ENCODE measurements at regions not wholly inside any gene's neighbourhood (a gene's known extent, or its start where the extent isn't known, plus 50 kb on each side); places are given as distances from the start of the nearest gene placed in this dataset.
A peak's percentile ranks its signal among the peaks of the same experiment; 100 is the strongest.

DNA sequence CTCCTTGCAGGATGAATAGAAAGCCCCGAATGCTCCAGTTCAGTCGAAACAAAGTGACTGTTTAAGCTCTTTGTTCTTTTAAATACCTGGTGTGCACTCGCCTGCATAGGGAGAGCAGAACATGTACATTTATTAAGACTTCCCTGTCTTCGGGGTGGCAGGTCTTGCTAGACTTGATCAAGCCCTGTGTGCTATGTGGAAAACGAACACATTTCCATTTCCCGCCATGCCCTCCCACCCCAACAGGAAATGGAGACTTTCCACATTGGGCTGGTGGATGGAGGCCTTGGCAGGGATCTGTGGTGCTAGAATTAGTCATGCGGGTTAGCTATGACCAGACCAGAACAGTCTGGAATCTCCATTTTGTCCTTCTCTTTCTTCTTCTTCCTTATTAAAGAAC lies 321.0 kb upstream of the THSD7B start:
- Histone ChIP-seq H3K27me3 (no peaks in the 10 kb centered on the region), H3K27ac (no peak overlapping the region), H3K4me3 (replicated peaks in 1 of 3) (no peak overlapping the region), H3K36me3 (no peaks in the 10 kb centered on the region), H3K4me1 (no peaks in the 10 kb centered on the region), H3K9me3 (no peaks in the 10 kb centered on the region)
- WGBS, 2 donors = 48 to 53% methylated on average over 7 of the region's 7 CpGs
- intact Hi-C loops (cut with DNase I) = no loop called here
- TF ChIP-seq, protein P1, sequence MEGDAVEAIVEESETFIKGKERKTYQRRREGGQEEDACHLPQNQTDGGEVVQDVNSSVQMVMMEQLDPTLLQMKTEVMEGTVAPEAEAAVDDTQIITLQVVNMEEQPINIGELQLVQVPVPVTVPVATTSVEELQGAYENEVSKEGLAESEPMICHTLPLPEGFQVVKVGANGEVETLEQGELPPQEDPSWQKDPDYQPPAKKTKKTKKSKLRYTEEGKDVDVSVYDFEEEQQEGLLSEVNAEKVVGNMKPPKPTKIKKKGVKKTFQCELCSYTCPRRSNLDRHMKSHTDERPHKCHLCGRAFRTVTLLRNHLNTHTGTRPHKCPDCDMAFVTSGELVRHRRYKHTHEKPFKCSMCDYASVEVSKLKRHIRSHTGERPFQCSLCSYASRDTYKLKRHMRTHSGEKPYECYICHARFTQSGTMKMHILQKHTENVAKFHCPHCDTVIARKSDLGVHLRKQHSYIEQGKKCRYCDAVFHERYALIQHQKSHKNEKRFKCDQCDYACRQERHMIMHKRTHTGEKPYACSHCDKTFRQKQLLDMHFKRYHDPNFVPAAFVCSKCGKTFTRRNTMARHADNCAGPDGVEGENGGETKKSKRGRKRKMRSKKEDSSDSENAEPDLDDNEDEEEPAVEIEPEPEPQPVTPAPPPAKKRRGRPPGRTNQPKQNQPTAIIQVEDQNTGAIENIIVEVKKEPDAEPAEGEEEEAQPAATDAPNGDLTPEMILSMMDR (IDR thresholded peaks at IDR 0.05) = no peak
- no peak for TF ChIP-seq POLR2A (IDR thresholded peaks at IDR 0.05)
- peak; percentile 13 to 18 for DNase-seq

DNA sequence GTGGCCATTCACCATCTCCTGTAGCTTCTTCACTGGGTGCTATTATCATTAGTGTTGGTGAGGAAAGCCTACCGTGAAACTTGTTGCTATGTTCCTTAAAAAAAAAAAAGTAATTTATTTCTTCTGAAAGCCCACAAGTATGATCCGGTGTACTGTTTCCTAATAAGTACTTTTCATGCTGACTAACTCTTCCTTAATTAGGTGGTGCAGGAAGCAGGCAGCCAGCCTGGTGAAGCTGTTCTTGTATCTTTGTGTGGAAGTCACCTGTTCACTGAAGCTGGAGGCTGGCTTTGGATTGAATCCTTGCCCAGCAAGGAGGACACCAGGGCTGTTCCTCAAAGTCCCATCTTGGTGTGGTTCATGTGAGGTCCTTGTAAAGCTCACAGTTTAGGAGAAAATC lies 321.7 kb upstream of the THSD7B start:
- Histone ChIP-seq H3K36me3 (no peaks in the 10 kb centered on the region), H3K27ac (no peak overlapping the region), H3K4me3 (replicated peaks in 1 of 3) (no peak overlapping the region), H3K4me1 (no peaks in the 10 kb centered on the region), H3K27me3 (no peaks in the 10 kb centered on the region), H3K9me3 (no peaks in the 10 kb centered on the region)
- WGBS, 2 donors = 54 to 69% methylated on average over 2 of the region's 2 CpGs
- intact Hi-C loops (cut with DNase I) = no loop called here
- TF ChIP-seq, protein P1 (IDR thresholded peaks at IDR 0.05) = no peak
- no peak for TF ChIP-seq POLR2A (IDR thresholded peaks at IDR 0.05)
- no peak for DNase-seq

DNA sequence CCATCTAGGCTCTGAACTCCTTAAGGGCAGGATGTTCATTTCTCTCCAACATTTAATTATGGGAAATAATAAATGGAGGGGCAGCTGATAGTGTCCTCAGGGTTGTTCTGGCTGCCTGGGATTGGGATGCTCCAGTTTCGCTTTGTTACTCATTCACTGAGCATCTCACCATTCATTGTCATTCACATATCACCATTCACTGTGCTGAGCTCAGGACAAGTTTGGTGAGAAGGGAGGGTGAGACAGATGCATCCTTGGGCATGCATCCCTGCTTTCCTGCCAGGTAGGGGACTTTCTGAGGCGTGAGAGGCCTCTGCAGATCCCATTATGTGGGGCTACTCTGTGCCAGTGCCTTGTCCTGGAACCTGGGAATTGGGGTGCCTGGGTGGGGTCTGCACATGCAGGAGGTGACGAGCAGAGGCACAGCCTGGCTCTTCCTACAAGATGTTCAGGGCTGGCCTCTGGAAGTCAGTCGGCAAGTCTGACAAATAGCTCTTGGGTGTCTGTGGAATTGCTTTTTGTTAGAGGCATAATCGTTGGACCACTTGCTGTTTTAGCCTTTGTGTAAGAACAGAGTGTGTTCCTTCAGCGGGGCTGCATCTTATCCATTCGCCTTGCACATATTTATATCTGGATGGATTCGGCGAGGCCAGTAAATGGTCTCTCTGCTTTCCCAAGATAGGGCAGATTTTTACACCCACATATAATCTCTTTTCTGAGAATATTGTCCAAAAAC lies 323.2 kb upstream of the THSD7B start:
- no peaks in the 10 kb centered on the region for H3K9me3 ChIP-seq
- DNase-seq = no peak
- H3K4me1 ChIP-seq = no peaks in the 10 kb centered on the region
- no peak overlapping the region for H3K4me3 ChIP-seq (replicated peaks in 1 of 3)
- no peak overlapping the region for H3K27ac ChIP-seq
- WGBS, 2 donors = 83% methylated on average over 9 of the region's 9 CpGs
- intact Hi-C loops (cut with DNase I) = no loop called here
- no peak for TF ChIP-seq POLR2A (IDR thresholded peaks at IDR 0.05)
- TF ChIP-seq, protein P1 (IDR thresholded peaks at IDR 0.05) = no peak
- H3K36me3 ChIP-seq = no peaks in the 10 kb centered on the region
- no peaks in the 10 kb centered on the region for H3K27me3 ChIP-seq

DNA sequence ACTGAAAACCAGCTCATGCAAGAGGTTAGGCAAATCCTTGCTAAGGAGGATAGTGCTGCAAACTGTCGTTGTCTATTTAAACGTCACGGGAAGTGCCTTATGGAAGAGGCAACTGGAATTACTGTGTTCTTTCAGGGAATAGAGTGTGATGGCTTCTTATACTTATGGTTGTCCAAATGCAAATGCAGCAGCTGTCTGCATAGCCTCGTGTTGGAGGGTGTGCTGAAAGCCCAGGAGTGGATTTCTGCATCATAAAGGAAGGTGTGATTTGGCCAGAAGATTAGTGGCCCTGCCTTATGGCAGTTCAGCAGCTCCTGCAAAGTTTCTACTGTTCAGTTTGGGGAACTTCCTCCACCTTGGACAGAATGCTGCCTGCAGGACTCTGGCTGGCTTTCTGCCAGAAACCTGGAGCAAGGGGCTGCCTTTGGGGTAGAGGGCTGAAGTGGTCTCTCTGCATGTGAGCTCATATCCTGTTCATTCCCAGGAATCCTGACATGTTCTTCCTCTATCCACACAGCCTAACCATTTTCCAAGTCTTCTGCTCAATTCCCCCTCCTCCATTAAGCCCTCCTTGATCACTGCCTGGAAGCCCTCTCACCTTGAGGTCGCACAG lies 321.2 kb upstream of the CXCR4 start:
- TF ChIP-seq, protein P1 (IDR thresholded peaks at IDR 0.05) = no peak
- TF ChIP-seq POLR2A (IDR thresholded peaks at IDR 0.05) = no peak
- Histone ChIP-seq H3K36me3 (no peaks in the 10 kb centered on the region), H3K4me1 (no peaks in the 10 kb centered on the region), H3K27ac (no peak overlapping the region), H3K4me3 (replicated peaks in 1 of 3) (no peak overlapping the region), H3K9me3 (no peaks in the 10 kb centered on the region), H3K27me3 (no peaks in the 10 kb centered on the region)
- intact Hi-C loops (cut with DNase I) = no loop called here
- DNase-seq = no peak
- WGBS, 2 donors = 55 to 57% methylated on average over 5 of the region's 5 CpGs

DNA sequence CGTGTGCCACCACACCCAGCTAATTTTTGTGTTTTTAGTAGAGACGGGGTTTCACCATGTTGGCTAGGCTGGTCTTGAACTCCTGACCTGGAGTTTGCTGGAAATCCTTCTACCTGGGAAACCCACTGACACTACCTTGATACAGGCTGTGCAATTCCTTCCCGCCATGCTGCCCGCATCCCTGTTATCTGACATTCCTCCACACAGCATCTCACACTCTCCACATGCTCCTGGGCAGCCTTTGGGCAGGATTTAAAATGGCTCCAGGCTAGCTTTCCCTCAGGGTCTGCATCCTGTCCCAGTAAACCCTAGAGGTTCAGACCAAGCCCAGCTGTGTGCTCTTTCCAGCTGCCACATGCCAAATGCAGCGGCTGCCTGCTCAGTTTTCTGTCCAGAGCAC lies 319.5 kb upstream of the CXCR4 start:
- no peak overlapping the region for H3K4me3 ChIP-seq (replicated peaks in 1 of 3)
- no peaks in the 10 kb centered on the region for H3K27me3 ChIP-seq
- 97% methylated on average over 5 of the region's 5 CpGs for WGBS, 2 donors
- no peaks in the 10 kb centered on the region for H3K9me3 ChIP-seq
- H3K36me3 ChIP-seq = no peaks in the 10 kb centered on the region
- intact Hi-C loops (cut with DNase I) = no loop called here
- TF ChIP-seq, protein P1 (IDR thresholded peaks at IDR 0.05) = no peak
- no peak for TF ChIP-seq POLR2A (IDR thresholded peaks at IDR 0.05)
- no peak for DNase-seq
- no peak overlapping the region for H3K27ac ChIP-seq
- H3K4me1 ChIP-seq = no peaks in the 10 kb centered on the region

Data from thyroid gland (tissue), 4 donors.